Activated CD4-positive, alpha-beta T cell treated with anti-CD3 and anti-CD28 coated beads for 24 hours (primary cell): ENCODE measurements at regions not wholly inside any gene's neighbourhood (a gene's known extent, or its start where the extent isn't known, plus 50 kb on each side); places are given as distances from the start of the nearest gene placed in this dataset.

Source experiments
- DNase-seq, 2 donors: peaks; one replicate each; pipeline ENCODE4 v3.0.0-alpha.2; 2020; ENCODE audit warnings: low read depth in 2 of 2

DNA sequence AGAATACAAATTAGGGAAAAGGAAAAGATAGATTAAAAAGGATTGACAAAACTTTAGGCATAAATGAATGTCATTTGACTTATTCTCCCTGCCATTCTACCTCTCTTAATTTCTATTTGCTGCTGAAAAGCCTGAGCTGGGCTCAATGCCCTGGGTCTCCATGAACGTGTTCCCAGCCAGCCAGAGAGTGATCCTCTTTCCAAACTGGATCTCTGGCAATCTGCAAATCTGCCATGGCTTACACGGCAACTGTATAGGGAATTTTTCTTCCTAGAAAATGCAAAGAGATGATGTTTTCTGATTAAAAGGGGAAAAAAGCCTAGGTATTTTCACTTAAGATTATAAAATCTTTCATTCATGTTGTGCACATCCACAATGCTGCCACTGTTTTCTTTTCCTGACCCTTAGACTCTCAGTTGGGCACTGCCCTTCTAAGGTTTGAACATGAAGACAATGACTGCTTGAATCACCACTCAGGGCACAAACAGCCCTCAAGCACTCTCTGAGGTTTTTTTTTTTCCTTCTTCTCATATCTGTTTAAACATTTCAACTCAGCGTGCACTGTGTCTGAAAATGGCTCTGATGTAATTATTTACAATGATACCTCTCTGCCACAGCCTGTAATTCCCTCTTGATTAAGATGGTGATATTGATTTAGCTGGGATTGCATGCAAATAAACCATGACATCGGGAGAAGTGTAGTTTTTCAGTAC is 60.3 kb downstream of the DACT1 start:
- DNase-seq, result no peak

DNA sequence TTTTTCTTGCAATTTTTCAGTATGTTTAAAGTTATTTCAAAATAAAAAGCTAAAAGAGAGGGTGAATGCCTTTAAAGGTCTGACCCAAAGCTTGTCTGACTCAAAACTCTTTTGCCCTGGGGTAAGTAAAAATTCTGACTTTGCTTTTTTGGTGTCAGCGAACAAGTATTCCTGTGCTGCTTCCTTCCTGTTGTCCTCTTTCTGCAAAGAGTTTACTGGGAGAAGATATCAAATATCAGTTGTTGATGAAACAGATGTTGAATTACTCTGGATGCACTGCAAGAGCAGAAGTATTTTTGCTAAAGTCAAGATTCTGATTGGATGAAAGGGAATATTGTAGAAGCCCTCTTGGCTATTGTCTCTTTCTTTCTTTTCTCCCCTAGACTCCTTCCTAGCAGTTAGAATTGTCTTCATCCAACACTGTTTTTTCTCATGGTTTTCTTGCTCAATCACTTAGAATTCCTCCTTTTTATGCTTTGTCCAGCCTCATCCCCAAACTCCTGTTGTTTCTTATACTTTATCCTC is 62.0 kb downstream of the DACT1 start:
- DNase-seq, result no peak

DNA sequence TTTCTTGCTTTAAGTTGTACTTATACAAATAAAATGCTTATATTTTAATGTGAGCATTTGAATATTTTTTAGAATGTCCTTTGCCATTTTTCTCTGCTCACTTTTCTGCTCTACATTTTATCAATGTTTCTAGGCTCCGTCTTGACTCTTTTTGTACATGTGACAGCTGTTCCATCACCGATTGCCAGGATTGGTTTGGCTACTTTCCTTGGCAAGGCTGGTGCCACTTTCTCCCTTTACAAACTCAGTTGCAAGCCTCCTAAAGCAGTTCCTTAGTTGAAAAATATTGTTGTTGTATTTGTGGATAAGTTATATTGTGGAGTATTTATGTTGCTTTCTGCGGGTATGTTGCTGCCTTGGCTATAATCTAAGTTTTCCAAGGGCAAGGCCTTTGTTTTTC is 63.4 kb downstream of the DACT1 start:
- no peak for DNase-seq

DNA sequence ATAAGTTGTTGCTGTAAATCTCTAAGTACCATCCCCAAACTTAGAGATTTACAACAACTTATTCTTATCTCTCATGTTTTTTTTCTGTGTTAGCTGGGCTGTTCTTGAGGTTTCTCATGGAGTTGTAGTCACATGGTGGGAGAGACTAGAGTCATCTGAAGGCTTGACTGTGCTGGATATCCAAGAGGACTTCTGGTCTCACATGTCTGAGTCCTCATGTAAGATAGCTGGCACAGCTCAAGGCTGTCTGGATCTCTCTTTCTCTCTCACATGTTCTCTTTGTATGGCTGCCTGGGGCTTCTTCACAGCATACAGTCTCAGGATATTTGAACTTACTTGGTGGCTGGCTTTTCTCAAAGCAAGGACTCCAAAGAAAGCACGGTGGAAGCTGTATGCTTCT is 63.8 kb downstream of the DACT1 start:
- DNase-seq, result no peak

DNA sequence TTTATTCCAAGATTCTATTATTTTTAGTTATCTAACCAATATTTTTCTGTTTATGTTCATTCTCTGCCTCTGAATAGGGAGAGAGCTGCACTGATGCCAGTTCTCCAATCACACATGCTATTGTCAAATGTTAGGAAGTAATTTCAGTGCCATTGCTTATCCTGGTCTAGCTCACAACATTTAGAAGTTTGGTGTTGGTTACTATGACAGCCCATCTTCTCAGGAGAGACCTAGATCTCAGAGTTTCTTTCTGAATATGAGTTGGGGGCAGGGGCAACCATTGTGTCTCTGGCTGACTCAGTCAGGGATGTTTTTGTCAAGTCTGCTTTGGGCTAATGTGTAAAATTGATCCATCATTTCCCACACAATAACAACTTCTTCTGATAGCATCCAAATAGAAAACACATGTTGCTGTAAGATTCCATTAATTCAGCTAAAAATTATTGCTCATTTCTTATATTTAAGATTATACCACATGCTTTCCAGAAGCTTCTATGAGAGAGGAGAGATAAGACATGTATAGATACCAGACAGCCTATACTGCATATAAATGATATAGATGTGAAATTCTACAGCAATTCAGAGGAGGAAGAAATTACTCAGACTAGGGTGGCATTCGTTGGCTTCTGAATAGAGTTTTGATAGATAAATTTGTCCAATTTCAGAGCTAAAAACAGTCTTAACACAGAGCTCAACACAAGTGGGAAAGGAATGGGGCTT is 64.8 kb downstream of the DACT1 start:
- DNase-seq, result no peak

DNA sequence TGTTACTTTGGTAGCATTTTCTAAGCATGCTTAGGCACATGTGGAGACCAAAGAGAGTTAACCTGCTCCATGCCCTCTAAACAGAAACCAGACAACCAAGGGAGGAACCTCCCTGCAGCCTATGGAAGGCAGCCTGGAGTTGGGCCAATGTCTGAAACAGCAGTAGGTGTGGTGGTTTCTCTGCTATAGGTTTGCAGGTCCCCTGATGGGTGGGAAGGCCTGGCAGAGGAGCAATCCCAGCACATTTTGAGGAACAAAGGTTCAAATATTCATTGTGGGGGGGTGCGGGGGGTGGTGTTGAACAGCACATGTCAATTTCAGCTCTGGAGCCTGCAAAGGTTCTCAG is 65.4 kb downstream of the DACT1 start:
- no peak for DNase-seq

DNA sequence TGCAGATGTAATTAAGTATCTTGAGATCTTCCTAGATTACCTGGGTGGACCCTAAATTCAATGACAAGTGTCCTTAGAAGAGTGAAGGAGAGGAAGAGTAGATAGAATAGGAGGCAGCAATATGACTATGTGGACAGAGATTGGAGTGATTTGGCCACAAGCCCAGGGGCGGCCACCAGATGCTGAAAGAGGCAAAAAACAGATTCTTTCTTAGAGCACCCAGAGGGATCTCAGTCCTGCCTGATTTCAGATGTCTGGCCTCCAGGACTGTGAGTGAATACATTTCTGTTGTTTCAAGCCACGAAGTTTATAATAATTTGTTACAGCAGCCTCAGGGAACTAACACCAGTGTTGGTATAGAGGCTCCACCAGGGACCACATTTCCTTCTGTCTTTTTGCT is 67.3 kb downstream of the DACT1 start:
- no peak for DNase-seq

DNA sequence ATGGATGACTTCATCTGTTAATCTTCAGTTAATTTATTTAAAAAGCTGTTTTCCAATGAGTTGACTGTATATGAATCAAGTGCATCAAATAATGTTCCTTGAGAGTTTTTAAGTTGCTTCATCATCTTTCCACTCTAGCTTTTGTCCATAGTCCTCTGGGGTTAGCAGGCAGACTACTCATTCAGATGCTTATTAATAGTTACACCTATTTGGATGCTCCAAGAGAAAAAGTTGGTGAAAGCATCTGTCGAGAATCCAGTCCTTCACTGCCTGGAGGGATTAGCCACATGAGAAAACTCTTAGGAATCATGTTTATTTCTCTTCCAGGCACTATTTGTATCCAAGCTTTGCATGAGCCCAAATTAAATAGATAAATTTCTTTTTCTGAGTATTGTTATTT is 70.2 kb downstream of the DACT1 start:
- no peak for DNase-seq

DNA sequence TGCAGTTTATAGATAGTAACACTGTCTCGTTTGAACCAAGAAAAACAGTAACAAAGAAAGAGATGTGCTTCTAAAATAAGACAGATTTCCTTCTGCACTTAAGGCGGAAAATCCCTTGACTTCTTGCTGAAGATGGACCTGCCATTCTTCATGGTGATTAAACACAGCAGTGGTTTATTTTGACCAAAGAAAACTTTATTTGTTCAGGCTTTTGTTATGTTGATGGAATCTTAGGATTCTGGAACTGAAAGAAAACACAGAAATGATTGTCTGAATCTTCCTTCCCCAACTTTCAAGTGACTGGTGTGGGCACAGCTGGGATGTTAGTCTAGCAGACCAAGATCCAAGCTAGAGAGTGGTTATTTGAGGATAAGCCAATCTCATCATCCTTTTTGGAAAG is 72.2 kb downstream of the DACT1 start:
- DNase-seq, result no peak

DNA sequence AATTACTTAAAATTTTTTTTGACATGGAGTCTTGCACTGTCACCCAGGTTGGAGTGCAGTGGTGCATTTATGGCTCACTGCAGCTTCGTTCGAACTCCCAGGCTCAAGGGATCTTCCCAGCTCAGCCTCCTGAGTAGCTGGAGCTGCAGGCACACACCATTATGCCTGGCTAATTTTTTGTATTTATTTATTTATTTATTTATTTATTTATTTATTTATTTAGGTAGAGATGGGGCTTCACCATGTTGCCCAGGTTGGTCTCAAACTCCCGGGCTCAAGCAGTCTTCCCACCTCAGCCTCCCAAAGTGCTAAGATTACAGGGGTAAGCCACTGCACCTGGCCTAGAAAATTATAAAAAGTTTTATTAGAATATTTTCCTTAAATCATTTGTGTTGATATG is 73.6 kb downstream of the DACT1 start:
- DNase-seq, result no peak

DNA sequence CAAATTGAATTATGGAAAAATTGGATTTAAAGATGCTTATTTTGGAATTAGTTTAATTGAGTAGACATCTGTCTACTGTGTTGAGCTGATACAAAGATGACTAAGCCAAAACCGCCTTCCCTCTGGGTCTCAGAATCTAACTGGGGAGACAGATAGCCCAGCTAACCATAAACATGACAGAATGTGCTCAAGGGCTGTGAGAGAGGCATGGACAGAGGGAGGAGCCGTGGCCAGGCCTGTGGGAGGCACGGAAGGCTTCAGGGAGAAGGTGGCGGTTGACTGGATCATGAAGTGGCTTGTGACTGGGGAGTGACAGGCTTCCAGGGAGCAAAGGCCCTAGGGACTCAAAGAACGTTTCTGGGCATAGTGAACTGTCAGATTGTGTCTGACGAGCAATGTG is 74.6 kb downstream of the DACT1 start:
- no peak for DNase-seq

DNA sequence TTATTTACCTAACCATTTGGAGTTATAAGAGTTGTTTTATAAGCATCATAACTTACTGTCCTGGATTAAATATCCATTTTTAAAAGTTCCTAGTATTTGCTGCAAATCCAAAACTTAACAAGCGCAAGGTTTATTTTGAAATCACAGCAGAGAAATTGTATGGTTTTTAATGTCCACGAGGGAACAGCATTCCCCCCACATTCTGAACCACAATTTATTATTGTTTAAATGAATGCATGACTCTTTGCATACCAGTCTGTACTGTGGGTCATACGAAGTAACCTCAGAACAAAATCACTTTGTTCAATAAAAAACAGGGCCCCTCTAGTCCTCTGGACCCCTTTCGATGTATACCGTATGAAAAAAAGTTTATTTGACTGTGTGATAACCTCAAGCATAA is 75.9 kb downstream of the DACT1 start:
- no peak for DNase-seq

DNA sequence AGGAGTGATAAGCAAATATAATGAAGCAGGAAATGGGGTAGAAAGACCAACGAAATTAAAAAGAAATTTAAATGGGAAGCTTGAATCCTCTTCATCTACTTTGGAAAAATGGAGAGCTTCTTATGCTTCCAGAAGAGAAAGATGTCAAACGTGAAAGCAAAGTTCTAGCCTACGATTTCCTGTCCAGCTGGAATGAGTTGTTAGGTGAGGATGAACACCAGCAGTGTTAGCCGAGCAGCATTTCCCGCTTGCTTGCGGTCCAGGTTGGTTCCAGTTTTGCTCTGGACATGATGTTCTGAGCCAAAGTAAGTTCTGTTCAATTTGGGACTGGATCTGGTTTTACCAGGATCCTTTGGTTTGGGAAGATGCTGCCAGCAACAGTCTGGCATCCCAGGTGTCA is 78.9 kb downstream of the DACT1 start:
- DNase-seq, result no peak

DNA sequence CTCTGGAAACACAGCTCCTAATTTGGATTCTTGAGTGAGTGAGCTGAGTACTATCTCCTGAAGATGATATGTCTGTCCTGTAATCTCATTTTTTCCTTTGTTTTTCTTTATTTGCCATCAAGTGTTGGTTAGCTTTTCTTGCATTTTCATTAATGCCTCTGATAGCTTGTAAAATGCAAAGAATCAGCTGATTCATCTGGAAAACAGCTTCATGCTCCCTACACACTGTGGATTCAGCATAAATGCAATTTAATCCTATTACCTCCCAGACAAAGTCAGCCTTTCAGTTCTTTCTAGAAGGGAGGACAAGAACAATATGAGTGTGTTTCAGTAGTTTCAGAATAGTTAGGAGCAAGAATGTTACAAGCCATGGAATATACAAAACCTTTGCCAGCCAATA is 79.4 kb downstream of the DACT1 start:
- DNase-seq, result no peak

DNA sequence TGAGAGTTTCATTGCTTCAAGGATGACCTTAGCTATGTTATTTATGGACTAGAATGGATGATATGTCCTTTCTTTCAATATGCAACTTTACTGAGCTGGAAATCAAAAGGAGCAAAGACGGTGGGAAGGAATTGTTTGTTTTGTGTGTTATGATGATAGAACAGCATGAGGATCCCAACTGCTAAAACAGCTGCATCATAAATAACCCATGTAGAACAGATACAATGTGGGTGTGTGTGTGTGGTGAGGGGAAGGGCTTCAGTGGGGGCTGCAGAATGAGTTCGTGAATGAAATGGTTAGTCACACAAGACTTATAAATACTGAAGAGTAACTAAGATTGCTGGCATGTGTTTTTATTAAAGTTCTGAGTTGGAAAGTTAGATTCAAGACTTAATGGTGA is 80.1 kb downstream of the DACT1 start:
- DNase-seq, result no peak

DNA sequence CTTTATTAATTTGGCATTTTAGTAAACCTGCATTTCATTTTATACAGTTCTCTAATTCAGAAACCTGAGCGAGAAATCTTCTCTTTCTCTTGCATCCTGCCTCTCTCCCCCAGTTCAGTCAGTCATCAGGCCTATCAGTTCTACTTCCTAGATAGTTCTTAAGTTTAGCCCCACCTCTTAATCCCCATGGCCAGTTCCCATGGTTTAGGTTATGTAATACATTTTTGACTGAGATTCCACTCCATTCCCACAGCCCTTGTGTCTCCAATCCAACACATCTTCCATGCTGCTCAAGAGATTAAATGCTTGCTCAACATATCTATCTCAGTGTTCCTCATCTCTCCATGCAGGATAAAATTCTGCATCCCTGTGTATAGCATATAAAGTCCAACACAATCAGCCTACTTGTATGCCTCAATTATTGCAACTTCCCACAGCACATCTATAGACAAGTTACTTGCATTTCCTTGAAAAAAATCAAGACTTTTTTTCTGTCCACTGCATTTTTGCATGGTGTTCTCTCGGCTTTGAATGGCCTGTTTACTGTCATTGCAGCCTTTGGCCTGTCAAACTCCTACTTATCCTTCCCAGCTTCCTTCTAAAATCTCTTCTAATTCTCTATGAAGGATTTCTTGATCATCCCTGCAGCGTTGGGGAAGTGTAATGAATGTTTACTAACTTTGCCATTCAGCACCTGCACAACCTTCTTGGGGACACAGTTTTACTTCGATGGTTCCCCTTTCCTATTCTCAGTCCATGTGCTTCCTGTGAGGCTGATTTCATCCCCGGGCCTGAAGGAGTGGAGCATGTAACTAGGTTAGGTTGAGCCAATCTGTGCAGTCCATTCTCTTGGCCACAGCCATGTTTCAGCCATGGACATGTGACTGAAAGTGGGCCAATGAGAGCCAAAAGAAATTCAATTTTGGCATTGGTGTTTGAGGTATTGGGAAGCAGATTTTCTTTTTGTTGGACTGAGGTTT is 80.8 kb downstream of the DACT1 start:
- no peak for DNase-seq

DNA sequence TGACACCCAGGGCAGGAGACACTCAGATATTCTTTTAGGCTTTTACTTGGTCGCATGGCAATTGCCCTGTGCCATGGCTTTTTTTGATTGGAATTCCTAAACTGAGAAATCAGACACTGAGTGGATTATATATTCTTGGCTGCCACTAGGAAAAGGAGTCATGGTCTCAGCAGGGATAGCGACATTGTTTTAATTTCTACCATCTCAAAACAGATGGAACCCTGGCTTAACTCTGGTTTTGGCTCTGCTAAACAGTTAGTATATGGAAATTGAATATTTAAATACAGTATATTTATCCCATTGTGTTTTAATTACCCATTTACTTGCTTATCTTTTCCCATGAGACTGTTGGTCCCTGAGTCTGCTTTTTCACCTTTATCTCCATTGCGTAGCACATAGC is 84.0 kb downstream of the DACT1 start:
- no peak for DNase-seq

DNA sequence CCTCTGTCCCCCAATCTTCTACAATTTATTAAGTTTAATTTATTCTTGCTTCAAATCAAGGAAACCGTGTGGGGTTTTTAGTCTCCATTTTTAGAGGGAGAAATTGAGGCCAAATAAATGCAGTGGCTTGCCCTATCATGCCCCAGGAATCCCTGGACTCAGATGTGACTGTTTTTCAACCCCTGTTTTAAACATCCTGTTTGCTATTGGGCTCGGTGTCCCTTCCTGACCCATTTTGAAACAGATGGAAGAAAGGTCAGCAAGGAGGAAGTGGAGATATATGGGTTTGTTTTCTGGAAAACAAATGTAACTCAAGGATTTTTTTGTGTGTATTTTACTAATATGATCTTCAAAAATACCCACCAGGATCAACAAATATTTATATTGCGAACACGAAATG is 84.7 kb downstream of the DACT1 start:
- no peak for DNase-seq

DNA sequence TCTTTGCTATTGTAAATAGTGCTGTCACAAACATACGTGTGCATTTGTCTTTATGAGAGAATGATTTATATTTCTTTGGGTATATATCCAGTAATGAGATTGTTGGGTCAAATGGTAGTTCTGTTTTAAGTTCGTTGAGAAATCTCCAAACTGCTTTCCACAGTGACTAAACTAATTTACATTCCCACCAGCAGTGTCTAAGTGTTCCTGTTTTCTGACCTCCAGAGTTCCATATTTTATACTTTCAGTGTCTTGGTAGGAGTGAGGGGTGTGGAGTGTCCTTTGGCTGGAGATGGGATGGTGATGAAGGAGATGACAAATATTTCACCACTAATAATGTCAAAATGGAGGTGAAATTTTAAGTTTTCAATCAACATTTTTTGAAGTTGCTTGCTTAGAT is 86.4 kb downstream of the DACT1 start:
- DNase-seq, result no peak

DNA sequence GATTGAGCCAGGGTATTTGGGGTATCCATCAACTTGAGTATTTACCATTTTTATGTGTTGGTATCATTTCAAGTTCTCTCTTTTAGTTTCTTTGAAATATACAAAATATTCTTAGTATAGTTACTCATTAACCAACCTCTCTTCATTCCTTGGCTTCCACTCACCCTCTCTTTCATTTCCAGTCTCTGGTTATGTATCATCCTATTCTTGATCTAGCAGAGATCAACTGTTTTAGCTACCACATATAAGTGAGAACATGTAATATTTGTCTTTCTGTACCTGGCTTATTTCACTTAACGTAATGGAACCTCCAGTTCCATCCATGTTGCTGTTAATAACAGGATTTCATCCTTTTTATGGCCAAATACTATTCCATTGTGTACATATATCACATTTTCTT is 86.9 kb downstream of the DACT1 start:
- DNase-seq, result no peak

DNA sequence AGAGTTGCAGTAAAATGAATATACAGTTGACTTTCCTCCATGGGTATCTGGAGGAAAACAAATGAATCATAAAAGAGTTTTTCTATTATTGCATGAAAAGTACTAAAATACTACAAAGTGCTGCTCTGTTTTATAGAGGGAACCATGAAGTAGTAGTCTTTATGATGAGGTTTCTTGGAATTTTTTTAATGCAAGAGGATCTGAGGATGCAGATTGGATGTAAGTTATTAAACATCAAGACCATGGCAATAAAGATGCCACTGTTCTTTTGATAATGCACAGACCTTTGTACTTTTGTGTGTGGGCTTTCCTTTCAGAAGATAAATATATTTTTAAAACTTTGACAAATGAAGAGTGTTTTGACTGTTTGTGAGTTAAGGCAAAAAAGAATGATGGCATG is 87.5 kb downstream of the DACT1 start:
- DNase-seq, result no peak

DNA sequence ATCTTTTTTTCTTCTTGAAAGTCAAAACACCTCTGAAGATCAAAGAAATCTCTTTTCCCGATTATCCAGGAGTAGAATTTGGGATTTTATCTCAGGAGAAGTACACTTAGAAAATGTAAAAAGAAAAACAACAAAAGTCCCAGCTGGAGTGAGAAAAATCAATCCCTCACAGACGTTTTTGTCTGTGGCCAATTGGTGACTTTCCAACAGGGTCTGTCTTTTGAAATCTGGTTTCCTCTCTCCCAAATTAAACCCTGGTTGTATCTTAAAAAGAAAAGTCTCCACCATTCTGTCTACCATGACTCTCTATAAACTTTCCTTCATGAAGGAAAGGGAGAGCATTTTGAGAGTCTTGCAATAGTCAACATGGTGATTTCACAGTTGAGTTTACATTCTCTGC is 88.1 kb downstream of the DACT1 start:
- DNase-seq, result no peak
